Uterus (tissue), 2 donors: ENCODE measurements at regions not wholly inside any gene's neighbourhood (a gene's known extent, or its start where the extent isn't known, plus 50 kb on each side); places are given as distances from the start of the nearest gene placed in this dataset.

Experiments
- CTCF ChIP-seq, 4 experiments: fragments of 200-600 bp in 2 of 4; fragments of 450-650 bp in 2 of 4; sonication (generic) in 2 of 4; IDR thresholded peaks; one replicate each; pipeline ENCODE4 v1.5.1; 2016 to 2019; ENCODE audit warnings: antibody characterized with exemption in 4 of 4, mild to moderate bottlenecking in 2 of 4, moderate library complexity in 1 of 4
- POLR2A ChIP-seq, 2 donors: fragments of 450-650 bp; IDR thresholded peaks; one replicate each; pipeline ENCODE4 v1.6.1; 2016; ENCODE audit warnings: antibody characterized with exemption in 2 of 2, mild to moderate bottlenecking in 1 of 2, moderate library complexity in 1 of 2

DNA sequence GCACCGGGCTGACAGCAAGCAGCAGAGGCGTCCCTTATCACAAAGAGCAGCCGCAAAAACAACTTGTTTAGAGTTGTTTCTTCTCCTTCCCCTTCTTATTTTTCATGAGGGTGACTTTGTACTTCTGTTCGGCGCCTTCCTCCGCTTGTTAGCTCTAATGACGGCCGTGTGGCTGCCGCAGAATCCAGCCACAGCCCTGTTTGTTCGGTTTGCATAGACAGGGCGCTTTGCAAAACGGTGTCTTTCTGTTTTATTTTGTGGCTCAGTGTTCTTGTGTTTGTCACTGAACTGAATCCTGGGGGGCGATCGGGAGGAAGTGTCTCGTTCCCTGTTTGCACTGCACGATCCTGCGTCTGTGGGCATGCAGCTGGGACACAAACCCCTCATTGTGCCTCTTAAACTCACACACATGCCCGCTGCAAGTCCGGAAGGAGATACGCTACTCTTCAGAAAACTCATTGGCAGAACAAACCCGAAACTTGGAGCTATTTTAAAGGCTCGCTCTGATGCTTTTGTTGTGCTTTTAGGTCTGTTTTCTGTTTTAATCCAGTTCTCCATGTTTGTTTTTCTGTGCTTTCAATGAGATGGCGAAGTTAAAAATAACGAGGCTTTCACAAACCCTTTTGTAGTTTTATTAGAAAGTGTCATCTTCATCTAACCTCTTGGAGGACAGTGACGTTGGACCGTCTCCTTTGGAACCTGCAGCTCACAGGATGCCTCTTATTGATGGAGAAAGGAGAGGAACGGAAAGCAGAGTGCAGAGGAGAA lies 213.9 kb downstream of the IRX2 start:
- TF ChIP-seq CTCF (IDR thresholded peaks at IDR 0.05) (no peak), POLR2A (IDR thresholded peaks at IDR 0.05) (no peak)
